Keratinocyte (primary cell): ENCODE measurements at regions not wholly inside any gene's neighbourhood (a gene's known extent, or its start where the extent isn't known, plus 50 kb on each side); places are given as distances from the start of the nearest gene placed in this dataset.

Experiments used
- CTCF ChIP-seq, 3 experiments: IDR thresholded peaks in 1 of 3; conservative IDR thresholded peaks in 1 of 3; optimal IDR thresholded peaks in 1 of 3; 2 replicates in 2 of 3; 3 replicates in 1 of 3; pipeline versions ENCODE3 to v1.5.1; 2011; ENCODE audit warnings: low read length in 3 of 3, mild to moderate bottlenecking in 3 of 3, moderate library complexity in 2 of 3, control low read depth in 1 of 3, inconsistent platforms in 1 of 3; ENCODE audit not compliant: insufficient read depth in 2 of 3; ENCODE audit errors: extremely low read depth in 1 of 3
- EZH2 ChIP-seq: IDR thresholded peaks from one replicate; pipeline ENCODE4 v1.6.1; 2012; ENCODE audit warnings: inconsistent platforms, mild to moderate bottlenecking, low read length, moderate library complexity

- TF ChIP-seq CTCF (optimal IDR thresholded peaks at IDR 0.05 in 1 of 3, IDR thresholded peaks at IDR 0.05 in 1 of 3, conservative IDR thresholded peaks at IDR 0.05 in 1 of 3; ENCODE audit: extremely low read depth in 1 of 3, insufficient read depth in 2 of 3, low read length in 3 of 3) (no peak), EZH2 (no peak)
These were observed 330.8 kb upstream of the SPRY2 start for GRCh38 chr13:80671773-80672172.
